SU-DHL-6 (cell line): ENCODE measurements at regions not wholly inside any gene's neighbourhood (a gene's known extent, or its start where the extent isn't known, plus 50 kb on each side); places are given as distances from the start of the nearest gene placed in this dataset.

Source experiments
- EZH2phosphoT487 ChIP-seq: fragments of 200-600 bp; sonication (generic), shearing (Covaris generic); conservative IDR thresholded peaks from 2 replicates; pipeline ENCODE4 v1.6.1; 2018; ENCODE audit warnings: mild to moderate bottlenecking, antibody characterized with exemption, low read length, moderate library complexity, mixed read lengths
- TF ChIP-seq, protein P1 (sequence below): fragments of 200-600 bp; sonication (generic); IDR thresholded peaks from one replicate; pipeline ENCODE4 v1.5.1; 2017; ENCODE audit warnings: antibody characterized with exemption, mild to moderate bottlenecking, low read length, moderate library complexity; ENCODE audit not compliant: insufficient read depth, poor library complexity, severe bottlenecking

DNA sequence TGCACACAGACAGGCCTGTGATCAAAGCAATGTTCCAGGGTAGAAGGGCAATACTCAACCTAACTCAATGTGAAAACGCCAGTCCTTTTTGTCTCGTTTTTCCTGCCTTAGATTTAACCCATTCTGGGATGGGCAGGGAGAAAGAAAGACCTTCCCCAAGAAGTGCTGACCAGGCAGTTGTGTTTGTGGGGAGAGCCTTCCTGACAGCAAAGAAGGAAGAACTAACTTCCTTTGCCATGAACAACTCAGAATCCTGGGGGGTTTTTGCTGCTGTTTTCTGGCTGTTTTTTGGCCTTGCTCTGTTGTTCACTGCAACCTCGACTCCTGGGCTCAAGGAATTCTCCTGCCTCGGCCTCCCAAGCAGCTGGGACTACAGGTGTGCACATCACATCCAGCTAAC, 112.0 kb upstream of the RAB4A start:
- TF ChIP-seq, protein P1, sequence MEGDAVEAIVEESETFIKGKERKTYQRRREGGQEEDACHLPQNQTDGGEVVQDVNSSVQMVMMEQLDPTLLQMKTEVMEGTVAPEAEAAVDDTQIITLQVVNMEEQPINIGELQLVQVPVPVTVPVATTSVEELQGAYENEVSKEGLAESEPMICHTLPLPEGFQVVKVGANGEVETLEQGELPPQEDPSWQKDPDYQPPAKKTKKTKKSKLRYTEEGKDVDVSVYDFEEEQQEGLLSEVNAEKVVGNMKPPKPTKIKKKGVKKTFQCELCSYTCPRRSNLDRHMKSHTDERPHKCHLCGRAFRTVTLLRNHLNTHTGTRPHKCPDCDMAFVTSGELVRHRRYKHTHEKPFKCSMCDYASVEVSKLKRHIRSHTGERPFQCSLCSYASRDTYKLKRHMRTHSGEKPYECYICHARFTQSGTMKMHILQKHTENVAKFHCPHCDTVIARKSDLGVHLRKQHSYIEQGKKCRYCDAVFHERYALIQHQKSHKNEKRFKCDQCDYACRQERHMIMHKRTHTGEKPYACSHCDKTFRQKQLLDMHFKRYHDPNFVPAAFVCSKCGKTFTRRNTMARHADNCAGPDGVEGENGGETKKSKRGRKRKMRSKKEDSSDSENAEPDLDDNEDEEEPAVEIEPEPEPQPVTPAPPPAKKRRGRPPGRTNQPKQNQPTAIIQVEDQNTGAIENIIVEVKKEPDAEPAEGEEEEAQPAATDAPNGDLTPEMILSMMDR, result no peak
- TF ChIP-seq EZH2phosphoT487, result no peak
